ENCODE measurements at regions not wholly inside any gene's neighbourhood (a gene's known extent, or its start where the extent isn't known, plus 50 kb on each side); places are given as distances from the start of the nearest gene placed in this dataset.

DNA sequence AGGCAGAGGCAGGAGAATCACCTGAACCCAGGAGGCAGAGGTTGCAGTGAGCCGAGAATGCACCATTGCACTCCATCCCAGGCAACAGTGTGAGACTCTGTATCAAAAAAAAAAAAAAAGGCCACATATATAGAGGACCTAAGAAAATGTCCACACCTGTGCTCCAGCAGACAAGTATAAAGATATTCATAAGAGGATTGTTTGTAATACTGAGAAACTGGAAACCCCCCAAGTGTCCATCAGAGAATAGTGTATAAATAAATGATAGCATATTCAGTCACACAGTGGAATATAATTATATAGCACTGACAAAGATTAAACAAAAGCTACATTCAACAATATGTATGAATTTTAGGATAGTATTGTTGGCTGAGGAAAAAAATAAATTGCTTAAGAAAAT, 1050.6 kb downstream of the GRM8 start:
- intact Hi-C loops (cut with micrococcal nuclease; ENCODE audit: unreplicated experiment) = no loop called here
- CTCF ChIA-PET = no interaction called here
- no peaks in the 10 kb centered on the region for H3K36me3 ChIP-seq (ENCODE audit: low read depth)

DNA sequence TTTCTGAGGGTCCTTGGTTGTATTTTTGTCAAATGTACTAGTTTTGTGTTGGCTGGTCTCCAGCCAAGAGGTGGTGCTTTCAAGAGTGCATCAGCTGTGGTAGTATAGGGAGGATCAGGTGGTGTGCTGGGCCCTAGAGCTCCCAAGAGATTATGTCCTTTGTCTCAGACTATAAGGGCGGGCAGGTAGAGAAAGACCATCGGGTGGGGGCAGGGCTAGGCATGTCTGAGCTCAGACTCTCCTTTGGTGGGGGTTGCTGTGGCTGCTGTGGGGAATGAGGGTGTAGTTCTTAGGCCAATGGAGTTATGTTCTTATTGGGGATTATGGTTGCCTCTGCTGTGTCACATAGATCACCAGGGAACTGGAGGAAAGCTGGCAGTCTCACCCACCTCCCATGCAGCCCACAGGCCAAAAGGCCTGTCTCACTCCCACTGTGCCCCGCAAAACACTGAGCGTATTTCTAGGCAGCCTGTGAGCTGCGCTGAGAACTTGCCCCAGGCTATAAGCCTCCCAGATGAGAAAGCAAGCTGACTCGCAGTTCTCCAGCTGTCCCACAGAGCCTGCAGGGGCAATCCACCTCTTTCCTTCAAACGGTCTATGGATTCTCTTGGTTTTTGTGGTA, 1066.7 kb downstream of the GRM8 start:
- Histone ChIP-seq H3F3A (ENCODE audit: insufficient read depth, low read depth) (no peaks in the 10 kb centered on the region), H3K9me3 (ENCODE audit: insufficient read depth, low read depth) (no peaks in the 10 kb centered on the region), H2AFZ (no peak overlapping the region), H3K27ac (no peak overlapping the region), H3K4me1 (replicated peaks; ENCODE audit: insufficient read depth) (no peaks in the 10 kb centered on the region), H3K79me2 (ENCODE audit: low read depth) (no peaks in the 10 kb centered on the region), H3K36me3 (ENCODE audit: low read depth) (no peaks in the 10 kb centered on the region), H3K4me2 (no peak overlapping the region), H3K4me3 (no peak overlapping the region), H4K20me1 (ENCODE audit: insufficient read depth) (no peaks in the 10 kb centered on the region), H3K9me2 (ENCODE audit: insufficient read depth) (0 out of 2 replicates have a peak, but pooled peaks cover 3% of the 10 kb centered on the region), H3K27me3 (ENCODE audit: insufficient read depth, low read depth) (no peaks in the 10 kb centered on the region)
- no TSS peak for BruUV-seq (replicated peaks)
- CTCF ChIA-PET = no interaction called here
- POLR2A ChIA-PET (ENCODE audit: unreplicated experiment) = no interaction called here
- intact Hi-C loops (cut with micrococcal nuclease; ENCODE audit: unreplicated experiment) = no loop called here
- TF ChIP-seq, protein P1, sequence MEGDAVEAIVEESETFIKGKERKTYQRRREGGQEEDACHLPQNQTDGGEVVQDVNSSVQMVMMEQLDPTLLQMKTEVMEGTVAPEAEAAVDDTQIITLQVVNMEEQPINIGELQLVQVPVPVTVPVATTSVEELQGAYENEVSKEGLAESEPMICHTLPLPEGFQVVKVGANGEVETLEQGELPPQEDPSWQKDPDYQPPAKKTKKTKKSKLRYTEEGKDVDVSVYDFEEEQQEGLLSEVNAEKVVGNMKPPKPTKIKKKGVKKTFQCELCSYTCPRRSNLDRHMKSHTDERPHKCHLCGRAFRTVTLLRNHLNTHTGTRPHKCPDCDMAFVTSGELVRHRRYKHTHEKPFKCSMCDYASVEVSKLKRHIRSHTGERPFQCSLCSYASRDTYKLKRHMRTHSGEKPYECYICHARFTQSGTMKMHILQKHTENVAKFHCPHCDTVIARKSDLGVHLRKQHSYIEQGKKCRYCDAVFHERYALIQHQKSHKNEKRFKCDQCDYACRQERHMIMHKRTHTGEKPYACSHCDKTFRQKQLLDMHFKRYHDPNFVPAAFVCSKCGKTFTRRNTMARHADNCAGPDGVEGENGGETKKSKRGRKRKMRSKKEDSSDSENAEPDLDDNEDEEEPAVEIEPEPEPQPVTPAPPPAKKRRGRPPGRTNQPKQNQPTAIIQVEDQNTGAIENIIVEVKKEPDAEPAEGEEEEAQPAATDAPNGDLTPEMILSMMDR (conservative IDR thresholded peaks at IDR 0.05) = no peak
- no peak for TF ChIP-seq EZH2 (IDR thresholded peaks at IDR 0.05; ENCODE audit: low read depth)
- no peak for DNase-seq

More for the DNA sequence above, 1050.6 kb downstream of the GRM8 start:
- Histone ChIP-seq H3K4me2 (no peak overlapping the region), H3K9me3 (ENCODE audit: insufficient read depth, low read depth) (no peaks in the 10 kb centered on the region), H4K20me1 (ENCODE audit: insufficient read depth) (no peaks in the 10 kb centered on the region), H3F3A (ENCODE audit: insufficient read depth, low read depth) (no peaks in the 10 kb centered on the region), H3K9me2 (ENCODE audit: insufficient read depth) (no peaks in the 10 kb centered on the region), H3K4me1 (replicated peaks; ENCODE audit: insufficient read depth) (no peaks in the 10 kb centered on the region), H3K27ac (no peak overlapping the region), H2AFZ (no peak overlapping the region), H3K79me2 (ENCODE audit: low read depth) (no peaks in the 10 kb centered on the region), H3K4me3 (no peak overlapping the region), H3K27me3 (ENCODE audit: insufficient read depth, low read depth) (no peaks in the 10 kb centered on the region)
- BruUV-seq (replicated peaks) = no TSS peak
- no peak for TF ChIP-seq EZH2 (IDR thresholded peaks at IDR 0.05; ENCODE audit: low read depth)
- TF ChIP-seq, protein P1 (conservative IDR thresholded peaks at IDR 0.05) = no peak
- POLR2A ChIA-PET (ENCODE audit: unreplicated experiment) = no interaction called here
- no peak for DNase-seq

DNA sequence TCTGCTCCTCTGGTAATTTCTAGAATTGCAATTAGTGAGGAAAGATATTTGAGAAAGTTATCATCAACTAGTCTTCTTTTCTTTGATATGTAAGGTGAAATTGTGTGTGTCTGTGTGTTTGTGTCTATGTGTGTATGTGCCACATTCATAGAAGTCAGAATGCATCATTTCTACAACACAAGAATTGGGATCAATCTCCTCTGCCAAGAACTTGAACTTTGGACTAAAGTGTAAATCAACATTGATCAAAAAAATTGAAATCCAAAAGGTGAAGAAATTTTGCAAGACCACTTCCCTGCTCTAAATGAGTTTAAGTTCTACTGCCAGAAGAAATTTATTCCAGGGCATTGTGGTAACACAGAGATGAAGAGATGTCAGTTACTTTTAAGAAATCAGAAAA, 1072.8 kb downstream of the GRM8 start:
- Histone ChIP-seq H3K9me3 (ENCODE audit: insufficient read depth, low read depth) (no peaks in the 10 kb centered on the region), H3K36me3 (ENCODE audit: low read depth) (no peaks in the 10 kb centered on the region), H3K27me3 (ENCODE audit: insufficient read depth, low read depth) (no peaks in the 10 kb centered on the region), H3K4me3 (no peak overlapping the region), H3K9me2 (ENCODE audit: insufficient read depth) (0 out of 2 replicates have a peak, but pooled peaks cover 3% of the 10 kb centered on the region), H3F3A (ENCODE audit: insufficient read depth, low read depth) (no peaks in the 10 kb centered on the region), H4K20me1 (ENCODE audit: insufficient read depth) (no peaks in the 10 kb centered on the region), H2AFZ (no peak overlapping the region), H3K27ac (no peak overlapping the region), H3K4me1 (replicated peaks; ENCODE audit: insufficient read depth) (no peaks in the 10 kb centered on the region), H3K79me2 (ENCODE audit: low read depth) (no peaks in the 10 kb centered on the region), H3K4me2 (no peak overlapping the region)
- ChIA-PET POLR2A (ENCODE audit: unreplicated experiment) (no interaction called here), CTCF (no interaction called here)
- no peak for DNase-seq
- BruUV-seq (replicated peaks) = no TSS peak
- intact Hi-C loops (cut with micrococcal nuclease; ENCODE audit: unreplicated experiment) = no loop called here
- TF ChIP-seq, protein P1 (conservative IDR thresholded peaks at IDR 0.05) = no peak
